ENCODE measurements at regions not wholly inside any gene's neighbourhood (a gene's known extent, or its start where the extent isn't known, plus 50 kb on each side); places are given as distances from the start of the nearest gene placed in this dataset.
A peak's percentile ranks its signal among the peaks of the same experiment; 100 is the strongest.

- no peak overlapping the region for H3K4me3 ChIP-seq (ENCODE audit: low read depth, low read length)
- no peak for DNase-seq (ENCODE audit: low read depth)
- in situ Hi-C loops (cut with HindIII; ENCODE audit: low sequenced_read_pairs) = no loop called here
- TF ChIP-seq CTCF (IDR thresholded peaks at IDR 0.05; ENCODE audit: low read depth, low read length, missing control alignments) = no peak
These were observed 196.3 kb upstream of the DAPK1 start for GRCh38 chr9:87301371-87301770.

- in situ Hi-C loops (cut with HindIII; ENCODE audit: low sequenced_read_pairs) = no loop called here
- TF ChIP-seq CTCF (IDR thresholded peaks at IDR 0.05; ENCODE audit: low read depth, low read length, missing control alignments) = no peak
- H3K4me3 ChIP-seq (ENCODE audit: low read depth, low read length) = no peak overlapping the region
- DNase-seq (ENCODE audit: low read depth) = no peak
These were observed 192.5 kb upstream of the DAPK1 start for GRCh38 chr9:87305151-87305550.

GRCh38 chr9:87306006-87306405 is 191.7 kb upstream of the DAPK1 start:
- in situ Hi-C loops (cut with HindIII; ENCODE audit: low sequenced_read_pairs) = no loop called here
- H3K4me3 ChIP-seq (ENCODE audit: low read depth, low read length) = no peak overlapping the region
- no peak for TF ChIP-seq CTCF (IDR thresholded peaks at IDR 0.05; ENCODE audit: low read depth, low read length, missing control alignments)
- DNase-seq (ENCODE audit: low read depth) = no peak

- in situ Hi-C loops (cut with HindIII; ENCODE audit: low sequenced_read_pairs) = no loop called here
- no peak for TF ChIP-seq CTCF (IDR thresholded peaks at IDR 0.05; ENCODE audit: low read depth, low read length, missing control alignments)
- DNase-seq (ENCODE audit: low read depth) = no peak
- H3K4me3 ChIP-seq (ENCODE audit: low read depth, low read length) = no peak overlapping the region
These were observed 189.8 kb upstream of the DAPK1 start for GRCh38 chr9:87307848-87308247.

GRCh38 chr9:87309236-87309635 is 188.4 kb upstream of the DAPK1 start:
- in situ Hi-C loops (cut with HindIII; ENCODE audit: low sequenced_read_pairs) = no loop called here
- DNase-seq (ENCODE audit: low read depth) = peak; percentile 18
- no peak for TF ChIP-seq CTCF (IDR thresholded peaks at IDR 0.05; ENCODE audit: low read depth, low read length, missing control alignments)
- no peak overlapping the region for H3K4me3 ChIP-seq (ENCODE audit: low read depth, low read length)

- no peak for TF ChIP-seq CTCF (IDR thresholded peaks at IDR 0.05; ENCODE audit: low read depth, low read length, missing control alignments)
- in situ Hi-C loops (cut with HindIII; ENCODE audit: low sequenced_read_pairs) = no loop called here
- no peak overlapping the region for H3K4me3 ChIP-seq (ENCODE audit: low read depth, low read length)
- DNase-seq (ENCODE audit: low read depth) = no peak
These were observed 186.7 kb upstream of the DAPK1 start for GRCh38 chr9:87310827-87311523.

Data from astrocyte of the cerebellum (primary cell).